GM04504 (cell line): ENCODE measurements at regions not wholly inside any gene's neighbourhood (a gene's known extent, or its start where the extent isn't known, plus 50 kb on each side); places are given as distances from the start of the nearest gene placed in this dataset.
"Not testable (repeated sequence)": the region's sequence is repeated elsewhere in the genome, so short reads cannot be mapped to it uniquely, and the experiment has no call there.

Source experiments
- DNase-seq: peaks from one replicate; pipeline ENCODE4 v3.0.0-alpha.2; 2012; ENCODE audit warnings: low read depth

GRCh38 chr1:178643349-178643748 is 81.7 kb upstream of the RALGPS2 start:
- no peak for DNase-seq

GRCh38 chr1:178643831-178644230 is 81.2 kb upstream of the RALGPS2 start:
- DNase-seq = no peak

GRCh38 chr1:178644308-178645120 is 80.5 kb upstream of the RALGPS2 start:
- DNase-seq = no peak

GRCh38 chr1:178645157-178645807 is 79.8 kb upstream of the RALGPS2 start:
- no peak for DNase-seq

- DNase-seq = peak; percentile 63
Measured at GRCh38 chr1:178645808-178646200, 79.2 kb upstream of the RALGPS2 start.

- no peak for DNase-seq
Measured at GRCh38 chr1:178646821-178647220, 78.2 kb upstream of the RALGPS2 start.

- DNase-seq = no peak
Measured at GRCh38 chr1:178648151-178648550, 76.9 kb upstream of the RALGPS2 start.

GRCh38 chr1:178649582-178650350 is 75.3 kb upstream of the RALGPS2 start:
- no peak for DNase-seq

- no peak for DNase-seq
Measured at GRCh38 chr1:178650934-178651511, 74.0 kb upstream of the RALGPS2 start.

GRCh38 chr1:178651742-178652141 is 73.3 kb upstream of the RALGPS2 start:
- DNase-seq = no peak

GRCh38 chr1:178652506-178653490 is 72.2 kb upstream of the RALGPS2 start:
- DNase-seq = no peak

- DNase-seq = no peak
Measured at GRCh38 chr1:178659789-178660208, 65.2 kb upstream of the RALGPS2 start.

- no peak for DNase-seq
Measured at GRCh38 chr1:178660461-178660860, 64.6 kb upstream of the RALGPS2 start.

GRCh38 chr1:178664278-178664677 is 60.8 kb upstream of the RALGPS2 start:
- no peak for DNase-seq

GRCh38 chr1:178665579-178665978 is 59.5 kb upstream of the RALGPS2 start:
- no peak for DNase-seq

- not testable (repeated sequence) for DNase-seq
Measured at GRCh38 chr1:178666891-178667290, 58.2 kb upstream of the RALGPS2 start.

- DNase-seq = no peak
Measured at GRCh38 chr1:178672434-178672833, 52.6 kb upstream of the RALGPS2 start.

- DNase-seq = not testable (repeated sequence)
Measured at GRCh38 chr1:178674559-178674958, 50.5 kb upstream of the RALGPS2 start.
